ENCODE measurements at regions not wholly inside any gene's neighbourhood (a gene's known extent, or its start where the extent isn't known, plus 50 kb on each side); places are given as distances from the start of the nearest gene placed in this dataset.

DNA sequence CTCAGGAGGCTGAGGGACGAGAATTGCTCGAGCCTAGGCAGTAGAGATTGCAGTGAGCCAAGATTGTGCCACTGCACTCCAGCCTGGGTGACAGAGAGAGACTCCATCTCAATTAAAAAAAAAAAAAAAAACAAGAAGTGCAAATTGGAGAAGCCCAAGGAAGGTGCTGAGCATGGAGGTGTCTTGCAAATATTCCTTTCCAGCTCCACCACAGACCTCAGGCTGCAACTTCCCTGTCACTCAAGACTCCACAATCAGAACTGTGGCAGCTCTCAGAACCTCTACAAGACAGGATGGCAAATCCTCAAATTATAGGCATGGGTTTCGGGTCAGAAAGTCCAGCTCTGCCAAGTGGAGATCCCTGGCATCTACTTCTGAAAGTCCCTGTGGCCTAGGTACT is 104.4 kb upstream of the TIAM1 start:
- no peak overlapping the region for H3K4me3 ChIP-seq
- TF ChIP-seq EZH2 (IDR thresholded peaks at IDR 0.05) (no peak), FOXP2 (optimal IDR thresholded peaks at IDR 0.05; ENCODE audit: control extremely low read depth, extremely low read length, insufficient read depth) (no peak), POLR2AphosphoS5 (IDR thresholded peaks at IDR 0.05; ENCODE audit: borderline replicate concordance, low read depth, low read length) (no peak)
- no peak overlapping the region for H3K27ac ChIP-seq
- H3K9ac ChIP-seq (ENCODE audit: insufficient read length): no peak overlapping the region
- no peak for DNase-seq (ENCODE audit: low read depth, low spot score)
- no peaks in the 10 kb centered on the region for H3K9me3 ChIP-seq (ENCODE audit: low read depth, low read length)
- no peaks in the 10 kb centered on the region for H3K36me3 ChIP-seq (ENCODE audit: insufficient read depth, low read length)

DNA sequence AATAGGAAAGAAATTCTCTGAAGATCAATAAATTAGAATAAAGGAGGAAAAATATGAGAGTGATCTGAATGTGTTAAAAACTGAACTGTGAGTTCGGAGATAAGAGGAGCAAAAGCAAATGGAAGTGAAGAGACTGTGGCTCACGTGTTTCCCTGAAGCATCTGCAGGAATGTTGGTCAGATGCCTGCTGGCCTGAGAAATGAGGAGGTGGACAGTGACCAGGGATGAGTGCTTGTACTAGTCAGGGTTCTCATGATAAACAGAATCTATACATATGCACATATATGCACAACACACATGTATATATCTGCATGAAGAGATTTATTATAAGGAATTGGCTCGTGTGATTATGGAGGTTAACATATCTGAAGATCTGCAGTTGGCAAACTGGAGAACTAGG is 103.4 kb upstream of the TIAM1 start:
- no peaks in the 10 kb centered on the region for H3K36me3 ChIP-seq (ENCODE audit: insufficient read depth, low read length)
- H3K9me3 ChIP-seq (ENCODE audit: low read depth, low read length): no peaks in the 10 kb centered on the region
- TF ChIP-seq FOXP2 (optimal IDR thresholded peaks at IDR 0.05; ENCODE audit: control extremely low read depth, extremely low read length, insufficient read depth) (no peak), EZH2 (IDR thresholded peaks at IDR 0.05) (no peak), POLR2AphosphoS5 (IDR thresholded peaks at IDR 0.05; ENCODE audit: borderline replicate concordance, low read depth, low read length) (no peak)
- H3K4me3 ChIP-seq: no peak overlapping the region
- no peak overlapping the region for H3K27ac ChIP-seq
- DNase-seq (ENCODE audit: low read depth, low spot score): no peak
- no peak overlapping the region for H3K9ac ChIP-seq (ENCODE audit: insufficient read length)

DNA sequence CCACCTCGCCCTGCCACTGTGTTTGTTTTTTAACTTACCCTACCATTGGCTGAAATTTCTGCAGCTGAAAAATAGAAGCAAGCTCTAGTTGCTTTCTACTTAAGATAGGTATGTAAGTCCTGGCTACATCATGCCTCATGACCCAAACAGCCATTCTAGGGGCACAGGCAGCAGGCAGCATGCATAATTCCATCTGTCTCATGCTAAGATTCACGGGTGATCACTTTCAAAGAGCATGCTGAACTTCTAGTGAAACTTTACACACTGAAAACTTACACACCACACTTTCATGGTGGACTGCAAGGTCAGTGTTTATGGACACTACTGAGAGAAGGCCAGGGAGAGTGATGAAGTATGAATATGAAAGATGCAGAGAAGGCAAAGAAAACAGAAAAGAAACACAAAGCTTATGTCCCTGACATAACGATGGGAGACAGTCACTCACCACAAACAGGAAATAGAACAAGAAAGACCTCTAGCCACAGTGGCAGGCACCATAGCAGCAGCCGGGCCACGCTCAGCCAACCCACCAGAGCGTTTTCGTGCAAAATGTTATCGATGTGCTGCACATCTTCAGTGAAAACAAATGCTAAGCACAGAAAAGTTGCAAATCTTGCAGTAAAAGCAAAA is 102.3 kb upstream of the TIAM1 start:
- Histone ChIP-seq H3K9me3 (ENCODE audit: low read depth, low read length) (no peaks in the 10 kb centered on the region), H3K4me3 (no peak overlapping the region), H3K36me3 (ENCODE audit: insufficient read depth, low read length) (no peaks in the 10 kb centered on the region), H3K27ac (no peak overlapping the region), H3K9ac (ENCODE audit: insufficient read length) (no peak overlapping the region)
- TF ChIP-seq EZH2 (IDR thresholded peaks at IDR 0.05): no peak
- no peak for TF ChIP-seq POLR2AphosphoS5 (IDR thresholded peaks at IDR 0.05; ENCODE audit: borderline replicate concordance, low read depth, low read length)
- no peak for TF ChIP-seq FOXP2 (optimal IDR thresholded peaks at IDR 0.05; ENCODE audit: control extremely low read depth, extremely low read length, insufficient read depth)
- DNase-seq (ENCODE audit: low read depth, low spot score): no peak

- no peak for DNase-seq (ENCODE audit: low read depth, low spot score)
- no peak overlapping the region for H3K4me3 ChIP-seq
- H3K9me3 ChIP-seq (ENCODE audit: low read depth, low read length): no peaks in the 10 kb centered on the region
- no peak for TF ChIP-seq EZH2 (IDR thresholded peaks at IDR 0.05)
- no peak for TF ChIP-seq FOXP2 (optimal IDR thresholded peaks at IDR 0.05; ENCODE audit: control extremely low read depth, extremely low read length, insufficient read depth)
- TF ChIP-seq POLR2AphosphoS5 (IDR thresholded peaks at IDR 0.05; ENCODE audit: borderline replicate concordance, low read depth, low read length): no peak
- H3K9ac ChIP-seq (ENCODE audit: insufficient read length): no peak overlapping the region
- no peak overlapping the region for H3K27ac ChIP-seq
- no peaks in the 10 kb centered on the region for H3K36me3 ChIP-seq (ENCODE audit: insufficient read depth, low read length)
These were observed 101.1 kb upstream of the TIAM1 start for GRCh38 chr21:31445137-31445536.

DNA sequence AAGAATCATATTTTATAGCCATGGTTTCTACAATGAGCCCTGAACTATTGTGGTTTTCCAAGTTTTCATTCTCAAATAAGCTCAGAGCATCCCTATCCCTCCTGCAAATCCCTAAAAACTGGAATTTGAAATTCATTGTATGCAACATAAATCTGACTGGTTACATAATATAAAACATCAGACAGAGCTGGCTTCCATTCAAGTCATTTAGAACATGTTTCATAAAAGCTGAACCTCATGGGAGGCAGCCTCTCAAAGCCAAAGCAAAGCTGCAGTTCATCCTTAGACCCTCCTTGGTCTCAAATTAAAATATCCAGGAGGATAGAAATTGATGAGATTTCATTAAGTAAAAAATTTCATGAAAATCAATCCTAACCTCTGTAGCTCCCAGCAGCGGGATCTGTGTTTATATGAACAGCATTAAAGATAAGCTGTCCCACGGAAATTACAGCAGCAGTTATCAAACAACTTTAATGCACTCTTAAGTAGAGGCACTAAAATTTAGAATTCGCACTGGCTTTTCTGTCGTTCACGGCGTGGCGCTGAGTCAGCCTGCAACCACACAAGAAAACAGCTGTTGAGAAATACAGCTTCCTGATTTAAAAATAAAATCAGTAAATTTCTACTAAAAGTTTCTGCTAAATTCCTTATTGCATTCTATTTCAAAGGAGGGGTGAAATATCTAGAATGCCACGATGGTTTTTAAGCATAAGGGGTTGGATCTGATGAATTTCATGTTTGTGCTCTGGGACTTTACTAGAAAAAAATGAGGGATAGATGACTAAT is 99.9 kb upstream of the TIAM1 start:
- no peak overlapping the region for H3K27ac ChIP-seq
- H3K9me3 ChIP-seq (ENCODE audit: low read depth, low read length): no peaks in the 10 kb centered on the region
- H3K36me3 ChIP-seq (ENCODE audit: insufficient read depth, low read length): no peaks in the 10 kb centered on the region
- no peak overlapping the region for H3K9ac ChIP-seq (ENCODE audit: insufficient read length)
- no peak for DNase-seq (ENCODE audit: low read depth, low spot score)
- no peak overlapping the region for H3K4me3 ChIP-seq
- TF ChIP-seq EZH2 (IDR thresholded peaks at IDR 0.05) (no peak), FOXP2 (optimal IDR thresholded peaks at IDR 0.05; ENCODE audit: control extremely low read depth, extremely low read length, insufficient read depth) (no peak), POLR2AphosphoS5 (IDR thresholded peaks at IDR 0.05; ENCODE audit: borderline replicate concordance, low read depth, low read length) (no peak)

GRCh38 chr21:31442339-31442738 is 98.3 kb upstream of the TIAM1 start:
- Histone ChIP-seq H3K4me3 (no peak overlapping the region), H3K36me3 (ENCODE audit: insufficient read depth, low read length) (no peaks in the 10 kb centered on the region), H3K9ac (ENCODE audit: insufficient read length) (no peak overlapping the region), H3K27ac (no peak overlapping the region), H3K9me3 (ENCODE audit: low read depth, low read length) (no peaks in the 10 kb centered on the region)
- TF ChIP-seq POLR2AphosphoS5 (IDR thresholded peaks at IDR 0.05; ENCODE audit: borderline replicate concordance, low read depth, low read length) (no peak), FOXP2 (optimal IDR thresholded peaks at IDR 0.05; ENCODE audit: control extremely low read depth, extremely low read length, insufficient read depth) (no peak), EZH2 (IDR thresholded peaks at IDR 0.05) (no peak)
- DNase-seq (ENCODE audit: low read depth, low spot score): no peak

- TF ChIP-seq POLR2AphosphoS5 (IDR thresholded peaks at IDR 0.05; ENCODE audit: borderline replicate concordance, low read depth, low read length): no peak
- TF ChIP-seq FOXP2 (optimal IDR thresholded peaks at IDR 0.05; ENCODE audit: control extremely low read depth, extremely low read length, insufficient read depth): no peak
- no peak for TF ChIP-seq EZH2 (IDR thresholded peaks at IDR 0.05)
- H3K9me3 ChIP-seq (ENCODE audit: low read depth, low read length): no peaks in the 10 kb centered on the region
- no peaks in the 10 kb centered on the region for H3K36me3 ChIP-seq (ENCODE audit: insufficient read depth, low read length)
- H3K9ac ChIP-seq (ENCODE audit: insufficient read length): no peak overlapping the region
- no peak overlapping the region for H3K27ac ChIP-seq
- H3K4me3 ChIP-seq: no peak overlapping the region
- DNase-seq (ENCODE audit: low read depth, low spot score): no peak
These were observed 85.4 kb upstream of the TIAM1 start for GRCh38 chr21:31429506-31429905.

GRCh38 chr21:31426235-31426797 is 82.3 kb upstream of the TIAM1 start:
- TF ChIP-seq FOXP2 (optimal IDR thresholded peaks at IDR 0.05; ENCODE audit: control extremely low read depth, extremely low read length, insufficient read depth) (no peak), POLR2AphosphoS5 (IDR thresholded peaks at IDR 0.05; ENCODE audit: borderline replicate concordance, low read depth, low read length) (no peak), EZH2 (IDR thresholded peaks at IDR 0.05) (no peak)
- no peaks in the 10 kb centered on the region for H3K36me3 ChIP-seq (ENCODE audit: insufficient read depth, low read length)
- no peak overlapping the region for H3K4me3 ChIP-seq
- H3K9me3 ChIP-seq (ENCODE audit: low read depth, low read length): no peaks in the 10 kb centered on the region
- no peak for DNase-seq (ENCODE audit: low read depth, low spot score)
- no peak overlapping the region for H3K27ac ChIP-seq
- no peak overlapping the region for H3K9ac ChIP-seq (ENCODE audit: insufficient read length)

All from SK-N-MC (cell line).